NCI-H748 (cell line): ENCODE measurements at regions not wholly inside any gene's neighbourhood (a gene's known extent, or its start where the extent isn't known, plus 50 kb on each side); places are given as distances from the start of the nearest gene placed in this dataset.
"Not testable (repeated sequence)": the region's sequence is repeated elsewhere in the genome, so short reads cannot be mapped to it uniquely, and the experiment has no call there.

ENCODE experiments used
- DNase-seq: peaks from one replicate; lab custom pipeline; 2025; ENCODE audit not compliant: unreplicated experiment; lab: John Stamatoyannopoulos, UW

DNA sequence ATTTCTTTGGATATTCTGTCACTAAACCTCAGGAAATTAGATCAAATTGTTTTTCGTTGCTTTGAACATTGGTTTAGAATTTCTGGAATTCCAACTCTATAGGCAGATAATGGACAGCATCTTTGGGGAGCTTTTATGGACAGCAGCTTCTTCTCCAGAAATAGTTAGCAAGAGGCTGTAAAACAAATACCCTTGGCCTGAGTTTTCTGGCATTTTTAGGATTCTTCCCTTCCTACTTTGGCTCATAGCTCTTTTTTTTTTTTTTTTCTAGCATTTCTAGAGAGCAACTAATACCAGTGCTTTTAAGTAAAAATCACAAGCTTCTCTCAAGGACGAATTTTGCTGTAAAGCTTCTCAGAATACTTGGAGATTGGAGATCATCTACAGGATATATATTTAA lies 169.8 kb upstream of the SPRY2 start:
- no peak for DNase-seq

DNA sequence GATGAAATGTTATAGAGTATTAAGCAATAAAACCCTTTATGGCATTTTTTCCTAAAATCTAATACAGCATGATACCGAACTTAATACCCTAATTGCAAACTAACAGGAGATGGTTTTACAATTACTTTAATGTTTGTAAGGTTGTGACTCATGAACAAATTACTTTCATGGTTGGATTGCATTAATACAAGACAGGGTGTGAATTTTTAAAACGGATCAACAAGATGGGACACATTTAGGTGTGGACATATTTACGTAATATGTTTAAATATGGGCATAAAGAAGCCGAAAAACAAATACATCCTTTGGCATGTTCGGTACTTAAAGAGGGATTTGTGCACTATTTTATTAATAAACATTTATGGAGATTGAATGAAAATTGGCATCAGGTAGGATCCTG lies 168.3 kb upstream of the SPRY2 start:
- no peak for DNase-seq

DNA sequence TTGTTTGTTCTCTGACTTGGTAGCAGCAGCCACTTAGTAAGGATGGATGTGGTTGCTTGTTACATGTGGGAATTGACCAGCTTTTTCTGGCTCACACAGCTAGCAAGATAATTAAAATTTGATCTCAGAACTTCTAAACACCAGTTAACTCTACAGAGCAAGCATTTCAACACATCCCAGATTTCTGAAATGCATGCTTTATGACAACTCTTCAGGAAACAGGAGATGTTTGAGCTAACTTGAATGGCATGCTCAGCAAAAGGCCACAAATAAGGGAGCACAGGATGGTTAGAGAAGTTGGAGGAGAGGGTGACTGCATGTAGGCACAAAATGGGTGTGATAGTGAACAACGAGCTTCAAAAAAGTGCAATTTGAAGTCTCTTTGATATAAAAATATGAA lies 167.1 kb upstream of the SPRY2 start:
- DNase-seq: no peak

DNA sequence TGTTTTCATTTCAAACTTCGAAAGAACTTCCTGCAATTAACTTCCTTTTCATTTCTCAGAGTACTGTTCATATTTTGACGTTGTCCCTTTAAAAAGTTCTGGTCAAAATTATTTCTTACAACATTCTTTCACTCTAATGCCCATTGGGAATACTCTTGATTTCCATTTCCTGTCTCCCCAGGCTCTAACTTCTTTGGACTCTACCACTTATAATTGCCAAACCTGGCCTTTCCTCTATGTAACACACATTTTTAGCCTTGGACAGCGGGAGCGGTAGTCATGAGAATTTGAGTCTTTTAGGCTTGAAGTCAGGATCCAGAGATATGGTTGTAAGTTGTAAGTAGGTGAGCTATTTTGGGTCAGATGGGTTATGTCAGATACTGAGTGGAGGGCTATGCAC lies 163.5 kb upstream of the SPRY2 start:
- DNase-seq: no peak

DNA sequence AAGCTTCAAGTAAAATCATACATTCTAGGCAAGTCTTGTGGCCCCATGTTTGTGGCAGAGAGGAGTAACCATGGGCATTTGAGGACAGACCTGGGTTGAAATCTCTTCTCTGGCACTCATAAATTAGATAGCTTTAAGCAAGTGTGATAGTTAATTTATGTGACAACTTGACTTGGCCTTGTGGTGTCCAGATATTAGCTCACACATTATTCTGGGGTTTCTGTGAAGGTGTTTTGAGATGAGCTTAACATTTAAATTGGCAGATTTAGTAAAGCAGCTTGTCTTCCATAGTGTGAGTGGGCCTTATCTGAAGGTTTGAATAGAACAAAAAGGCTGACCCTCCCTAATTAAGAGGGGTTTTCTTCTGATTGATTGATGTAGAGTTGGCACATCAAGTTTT lies 161.4 kb upstream of the SPRY2 start:
- DNase-seq: no peak

DNA sequence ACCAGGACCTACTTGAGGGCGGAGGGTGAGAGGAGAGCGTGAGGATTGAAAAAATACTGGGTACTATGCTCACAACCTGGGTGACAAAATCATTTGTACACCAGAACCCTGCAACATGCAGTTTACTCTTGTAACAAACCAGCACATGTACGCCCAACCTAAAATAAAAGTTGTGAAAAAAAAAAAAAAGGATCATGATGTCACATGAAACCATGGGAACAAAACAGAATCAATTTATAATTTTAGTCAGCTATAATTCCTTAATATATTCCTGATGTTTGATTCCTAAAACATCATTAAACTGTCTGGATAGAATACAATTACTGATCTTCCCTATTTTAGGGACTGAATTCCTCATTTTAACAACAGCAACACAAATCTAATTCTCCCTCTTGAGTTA lies 160.6 kb upstream of the SPRY2 start:
- no peak for DNase-seq

DNA sequence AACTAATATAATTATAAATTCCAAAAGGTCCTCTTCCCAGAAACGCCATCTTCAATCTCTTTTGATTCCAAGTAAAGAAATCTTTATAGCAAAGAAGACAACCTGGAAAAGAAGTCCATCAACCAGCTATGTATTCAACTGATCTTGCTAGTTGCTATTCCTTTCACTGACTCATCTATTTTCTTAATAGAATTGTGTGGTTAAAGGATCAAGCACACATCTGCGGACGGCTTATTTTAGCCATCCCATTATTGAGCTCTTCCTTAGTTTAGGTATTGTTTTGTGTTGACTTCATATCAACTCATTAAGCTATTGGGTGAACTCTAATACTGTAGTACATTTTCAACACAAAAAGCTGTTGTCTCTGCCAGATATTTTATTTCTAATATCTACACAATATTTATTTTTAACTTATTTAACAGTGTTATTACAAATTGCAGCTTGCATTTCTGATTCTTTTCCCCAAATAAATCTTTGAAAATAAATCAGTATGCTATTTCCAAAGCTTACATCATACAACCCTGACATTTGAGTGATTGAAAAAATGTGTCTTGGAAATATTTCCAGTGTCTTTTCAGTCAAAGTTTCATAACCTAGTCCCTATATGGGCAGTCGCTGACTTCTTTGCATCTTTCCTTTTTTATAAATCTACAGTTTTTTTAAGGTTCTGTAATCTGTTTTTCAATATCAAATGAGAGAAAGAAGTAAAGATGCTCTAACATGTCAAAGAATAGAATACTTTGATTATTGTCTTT lies 158.8 kb upstream of the SPRY2 start:
- DNase-seq: no peak

DNA sequence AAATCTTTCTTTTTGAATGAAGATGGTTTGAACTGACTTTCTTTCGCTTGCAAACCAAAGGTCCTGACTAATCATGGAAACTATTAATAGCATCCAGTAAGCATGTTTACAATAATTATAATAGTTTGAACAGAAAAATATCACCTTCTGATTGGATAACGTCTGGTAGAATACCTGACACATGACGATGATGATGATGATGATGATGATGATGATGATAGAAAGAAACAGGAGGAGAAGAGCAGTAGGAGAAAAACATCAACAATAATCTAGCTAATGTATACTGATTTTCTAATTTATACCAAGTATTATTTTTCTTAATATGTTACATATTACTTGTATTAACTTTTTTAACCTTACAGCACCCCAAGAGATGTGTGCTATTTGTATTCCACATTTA lies 157.5 kb upstream of the SPRY2 start:
- no peak for DNase-seq

DNA sequence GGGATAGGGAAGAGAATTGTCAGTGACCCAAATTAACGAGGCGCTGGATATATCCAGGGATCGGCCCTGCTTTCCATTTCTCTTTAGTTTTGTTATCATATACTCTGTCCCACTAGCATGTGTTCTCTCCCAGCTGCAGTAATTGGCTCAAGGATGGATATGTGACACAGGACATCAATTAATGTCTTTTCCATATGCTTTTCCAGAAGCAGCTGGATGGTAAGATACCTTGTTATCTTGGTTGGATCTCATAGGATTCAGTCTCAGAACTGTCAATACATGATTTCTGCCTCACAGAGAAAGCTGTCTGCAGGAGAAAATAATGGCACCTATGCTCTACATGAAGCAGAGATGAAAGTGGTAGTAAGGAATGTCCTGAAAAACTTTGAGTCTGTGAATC lies 157.1 kb upstream of the SPRY2 start:
- no peak for DNase-seq

DNA sequence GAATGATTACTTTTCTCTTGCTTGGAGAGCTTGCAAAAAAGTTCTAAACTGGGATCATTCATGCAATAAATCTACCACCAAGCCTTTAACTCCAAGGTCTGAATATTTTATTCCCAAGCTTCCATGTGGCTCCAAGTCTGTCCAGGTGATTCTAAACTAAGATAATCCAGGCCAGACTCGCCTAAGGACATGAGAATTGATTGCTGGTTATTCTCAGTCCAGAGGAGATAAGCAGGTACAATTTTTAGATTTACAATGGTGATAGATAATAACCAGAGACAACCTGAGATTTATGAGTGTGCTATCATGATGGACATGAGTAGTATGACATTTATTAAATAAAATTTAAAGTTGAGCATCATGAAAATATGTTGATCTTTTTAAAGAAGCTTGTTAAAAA lies 156.5 kb upstream of the SPRY2 start:
- DNase-seq: no peak

DNA sequence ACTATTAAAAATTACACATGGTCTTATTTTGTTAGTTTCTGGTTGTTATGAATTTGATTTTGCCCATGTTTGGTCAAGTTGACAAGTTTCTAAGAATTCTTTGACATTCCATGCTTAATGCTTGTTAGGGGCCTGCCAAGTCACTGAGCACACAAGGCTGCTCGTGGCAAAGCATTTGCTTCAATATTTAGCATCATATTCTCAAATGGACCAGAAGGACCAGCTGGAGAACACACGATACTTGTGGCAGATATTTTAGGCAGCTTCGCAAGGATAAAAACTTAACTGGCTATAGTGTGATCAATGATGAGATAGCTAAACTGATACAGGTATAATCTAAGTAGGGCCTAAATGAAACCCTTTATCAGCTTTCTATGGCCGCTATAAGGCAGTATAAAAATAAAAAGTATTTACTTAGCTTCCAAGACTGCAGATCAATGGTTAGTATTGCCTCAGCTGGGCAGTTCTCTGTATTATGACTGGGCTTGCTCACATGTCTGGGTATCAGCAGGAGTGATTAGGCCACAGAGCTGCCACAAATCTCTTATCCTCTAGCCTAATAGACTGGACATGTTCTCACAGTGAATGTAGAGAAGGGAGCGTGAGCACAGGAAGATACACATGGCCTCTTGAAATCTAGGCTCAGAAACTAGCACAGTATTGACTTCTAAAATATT lies 155.9 kb upstream of the SPRY2 start:
- DNase-seq: no peak

DNA sequence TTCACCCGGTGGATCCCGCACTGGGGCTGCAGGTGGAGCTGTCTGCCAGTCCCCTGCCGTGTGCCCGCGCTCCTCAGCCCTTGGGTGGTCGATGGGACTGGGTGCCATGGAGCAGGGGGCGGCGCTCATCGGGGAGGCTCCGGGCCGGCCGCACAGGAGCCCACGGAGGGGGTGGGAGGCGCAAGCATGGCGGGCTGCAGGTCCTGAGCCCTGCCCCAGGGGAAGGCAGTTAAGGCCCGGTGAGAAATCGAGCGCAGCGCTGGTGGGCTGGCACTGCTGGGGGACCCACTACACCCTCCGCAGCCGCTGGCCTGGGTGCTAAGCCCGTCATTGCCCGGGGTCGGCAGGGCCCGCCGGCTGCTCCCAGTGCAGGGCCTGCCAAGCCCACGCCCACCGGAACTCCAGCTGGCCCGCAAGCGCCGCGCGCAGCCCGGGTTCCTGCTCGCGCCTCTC lies 149.6 kb upstream of the SPRY2 start:
- DNase-seq: not testable (repeated sequence)

DNA sequence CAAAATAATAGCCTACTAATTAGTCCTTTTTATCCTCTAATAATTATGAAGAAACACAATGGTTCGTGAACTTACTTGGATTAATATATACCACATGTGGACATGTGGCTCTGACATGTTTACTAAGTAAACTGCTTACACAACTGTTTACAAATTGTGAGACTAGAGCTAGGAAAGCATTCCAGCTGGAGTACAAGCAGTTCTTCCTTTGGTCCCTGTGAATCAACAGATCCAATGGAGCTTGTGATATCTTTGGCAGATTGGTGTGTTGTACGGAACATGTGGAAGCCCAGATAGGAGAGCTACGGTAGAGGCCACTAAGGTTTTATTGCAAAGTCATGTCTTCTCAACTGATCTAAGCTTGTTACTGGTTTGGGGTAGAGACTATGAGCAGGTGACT lies 145.5 kb upstream of the SPRY2 start:
- DNase-seq: no peak

DNA sequence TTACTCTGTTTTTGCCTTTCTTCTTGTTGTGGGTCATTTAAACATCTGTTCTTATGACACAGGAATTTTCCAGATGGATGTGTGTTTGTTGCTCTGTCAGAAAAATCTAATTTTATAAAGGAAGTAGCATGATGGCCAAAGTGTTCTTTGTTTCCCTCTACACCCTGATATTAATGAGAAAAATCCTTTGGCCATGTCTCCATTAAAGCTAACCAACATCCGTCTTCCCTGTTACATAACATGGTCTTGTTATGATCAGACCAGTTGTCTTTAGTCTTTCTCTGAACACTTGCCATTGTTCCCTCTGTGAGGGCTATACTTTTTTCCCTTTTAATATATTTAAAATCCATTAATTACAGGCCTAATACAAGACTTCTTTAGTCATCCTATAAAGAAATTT lies 142.2 kb upstream of the SPRY2 start:
- no peak for DNase-seq

DNA sequence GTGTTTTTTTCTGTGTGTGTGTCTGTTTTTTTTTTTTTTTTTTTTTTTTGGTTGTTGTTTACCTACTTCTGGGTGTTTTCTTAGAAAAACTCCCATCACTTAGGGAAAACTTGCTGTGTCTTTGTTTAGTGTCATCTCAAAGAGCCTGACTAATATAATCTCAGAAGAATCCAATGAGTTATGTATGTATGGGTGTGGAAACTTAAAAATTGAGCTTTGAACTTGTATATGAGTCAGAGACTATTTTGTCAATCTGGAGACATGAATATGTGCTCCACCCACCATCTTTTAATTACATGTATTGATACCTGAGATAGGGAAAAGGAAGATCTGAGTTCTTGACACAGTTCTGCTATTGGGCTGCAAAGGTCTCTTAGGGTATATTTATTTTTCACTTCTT lies 140.7 kb upstream of the SPRY2 start:
- DNase-seq: no peak

DNA sequence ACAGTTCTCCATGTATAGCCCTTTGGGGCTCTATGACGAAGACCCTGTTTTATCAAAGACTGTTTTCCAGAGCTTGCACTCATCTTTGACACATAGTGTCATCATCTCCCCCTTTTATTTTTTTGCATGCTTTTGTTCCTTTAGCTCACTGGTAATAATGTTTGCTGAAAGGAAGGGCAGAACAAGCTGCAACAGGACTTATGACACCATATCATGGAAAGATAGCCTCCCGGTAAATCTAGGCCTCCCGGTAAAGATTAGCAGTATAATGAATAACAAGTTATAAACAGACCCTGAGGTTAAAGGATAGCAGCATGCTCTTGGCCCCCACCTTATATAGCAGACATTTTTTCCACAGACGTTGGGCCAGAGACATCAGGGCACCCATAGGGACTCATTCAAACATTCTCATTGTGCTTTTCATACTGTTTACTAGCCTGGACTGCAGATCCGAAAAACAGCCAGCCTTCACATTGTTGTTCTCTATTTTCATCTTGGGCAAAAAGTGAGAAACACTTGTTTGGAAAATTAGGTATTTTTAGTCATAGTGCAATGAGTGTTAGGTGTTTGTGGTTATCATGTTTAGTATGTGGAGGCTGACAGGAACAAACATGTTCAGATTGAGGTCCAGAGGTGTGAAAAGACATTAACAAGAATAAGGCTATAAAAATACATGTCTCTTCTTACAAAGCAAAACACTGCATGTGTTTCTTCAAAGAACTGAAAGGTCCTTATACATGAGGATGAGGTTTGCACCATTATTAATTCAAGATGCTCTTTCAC lies 136.9 kb upstream of the SPRY2 start:
- DNase-seq: no peak

DNA sequence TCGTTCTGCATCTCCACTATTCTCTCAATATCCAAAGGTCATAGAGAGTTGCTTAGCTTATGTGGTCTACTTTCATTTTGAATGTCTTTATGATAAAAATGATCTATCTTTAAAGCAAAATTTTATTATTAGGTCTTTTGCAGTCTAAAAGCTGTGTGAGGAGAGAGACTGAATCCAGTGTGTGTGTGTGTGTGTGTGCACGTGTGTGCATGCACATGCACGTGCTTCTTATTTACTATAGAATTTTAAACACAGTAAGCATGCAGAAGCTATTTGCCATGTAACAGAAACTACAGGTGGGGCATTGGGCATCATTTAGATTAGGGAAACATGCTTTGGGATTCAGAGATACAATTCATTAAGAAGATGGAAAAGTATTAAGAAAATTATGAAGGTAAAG lies 136.0 kb upstream of the SPRY2 start:
- no peak for DNase-seq

DNA sequence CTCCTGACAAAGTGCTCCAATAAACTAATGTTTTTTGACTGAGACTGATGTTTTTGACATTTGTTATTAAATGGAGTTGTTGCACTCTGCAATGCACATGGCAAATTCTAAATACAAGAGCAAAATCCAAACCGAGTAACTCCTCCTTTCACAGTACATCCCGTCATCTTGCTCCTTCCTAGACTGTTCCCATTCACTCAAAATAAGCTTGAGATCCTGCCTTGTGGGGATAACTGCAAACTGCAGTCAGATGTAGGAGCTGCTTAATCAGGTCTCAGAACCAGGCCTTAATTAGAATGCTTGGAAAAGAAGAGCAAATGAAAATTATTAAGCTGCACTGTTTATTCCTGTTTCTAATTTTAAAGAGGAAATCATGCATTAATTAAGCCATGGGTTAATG lies 134.8 kb upstream of the SPRY2 start:
- DNase-seq: no peak

DNA sequence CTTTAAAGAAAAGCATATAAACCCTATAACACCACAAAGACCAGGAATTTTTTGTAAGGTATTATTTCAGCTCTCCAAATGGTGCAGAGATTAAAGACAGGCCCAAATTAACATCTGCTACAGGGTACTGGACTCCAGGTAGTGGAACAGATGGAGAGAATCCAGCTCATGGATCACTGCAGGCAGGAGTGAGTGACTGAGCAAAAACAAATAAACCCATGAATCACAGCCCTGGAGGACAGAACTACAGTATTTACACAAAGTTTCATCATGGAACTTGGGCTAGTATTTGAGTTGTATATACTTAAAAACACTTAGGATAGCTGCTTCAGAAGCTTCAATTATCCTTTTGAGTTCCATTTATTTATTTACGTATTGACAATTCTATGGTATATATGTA lies 132.8 kb upstream of the SPRY2 start:
- DNase-seq: no peak

DNA sequence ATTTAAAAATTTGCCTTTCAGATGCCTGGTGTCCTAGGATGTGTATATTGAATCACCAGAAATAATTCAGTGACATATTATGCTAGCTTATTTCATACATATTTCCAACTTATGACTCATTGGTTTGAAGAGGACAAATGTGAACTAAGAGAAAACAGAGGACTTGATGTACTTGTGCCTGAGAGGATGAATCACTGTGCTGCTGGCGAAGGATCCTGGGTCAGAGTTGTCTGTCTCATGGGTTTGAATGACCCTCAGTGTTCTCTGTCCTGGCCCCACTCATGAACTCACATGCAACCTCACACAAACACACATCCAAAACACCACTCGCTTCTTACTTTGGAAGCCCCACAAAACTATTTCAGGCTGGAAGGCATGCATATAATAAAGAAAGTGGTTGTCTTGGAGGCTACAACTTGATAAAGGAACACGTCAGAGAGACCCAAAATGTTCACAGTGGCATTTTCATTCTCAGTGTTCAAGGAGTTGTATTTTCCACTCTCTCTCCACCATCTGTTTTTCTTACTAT lies 129.0 kb upstream of the SPRY2 start:
- DNase-seq: no peak

DNA sequence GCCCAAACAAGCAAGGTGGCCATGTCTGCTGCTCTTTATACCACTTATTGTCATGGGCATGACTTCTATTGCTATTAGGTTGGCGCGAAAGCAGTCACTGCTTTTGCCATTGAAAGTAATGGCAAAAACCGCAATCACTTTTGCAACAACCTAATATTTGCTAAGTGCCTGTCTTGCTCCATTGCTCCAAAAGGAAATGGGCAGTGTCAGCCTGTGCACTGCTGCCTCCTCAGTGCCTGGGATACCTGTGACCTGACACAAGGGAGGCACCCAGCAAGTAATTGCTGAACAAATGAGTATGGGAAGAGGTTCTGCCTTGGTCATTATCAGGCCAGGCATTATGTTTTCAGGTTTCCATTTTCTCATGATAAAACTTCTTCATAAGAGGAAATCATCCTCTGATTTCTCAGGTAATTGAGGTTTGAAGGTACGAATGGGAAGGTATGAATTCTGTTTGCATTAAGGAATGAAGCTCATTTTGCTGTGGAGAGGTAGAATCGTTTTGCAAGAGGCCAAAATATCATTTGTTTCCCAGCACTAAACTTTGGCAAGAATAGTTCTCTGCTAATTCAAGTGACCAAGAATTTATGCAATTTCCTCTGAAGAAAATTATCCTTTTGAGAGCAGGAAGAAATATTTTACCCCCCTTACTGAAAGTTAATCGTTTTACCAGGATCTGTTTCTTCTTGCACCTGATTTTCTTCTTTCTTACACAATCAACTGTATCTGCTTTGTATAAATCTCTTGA lies 128.4 kb upstream of the SPRY2 start:
- DNase-seq: no peak
